HepG2 (cell line): ENCODE measurements at regions not wholly inside any gene's neighbourhood (a gene's known extent, or its start where the extent isn't known, plus 50 kb on each side); places are given as distances from the start of the nearest gene placed in this dataset.

Experiments
- ATAC-seq: fragments of 200-7000 bp; cut with Tn5 transposase; 3 replicates; pipeline ENCODE4 v1.9.1; 2020; ENCODE audit warnings: mild to moderate bottlenecking, moderate library complexity
- BruUV-seq: library from RNA; stranded (reverse); fragments of 400-500 nt; replicated peaks from 2 replicates; lab custom pipeline; 2021; lab: Mats Ljungman, UMichigan
- CTCF ChIA-PET: fragments of 300-600 bp; formaldehyde crosslinking; extraction: SDS; loops from one replicate; lab custom pipeline; 2021; ENCODE audit warnings: low total read pairs, inconsistent platforms, low intra/inter-chr PET ratio; lab: Yijun Ruan, JAX
- POLR2A ChIA-PET: fragments of 350-600 bp; sonication (Branson Sonifier 250); formaldehyde crosslinking; loops from one replicate; lab custom pipeline; 2020; ENCODE audit warnings: antibody characterized with exemption, inconsistent platforms; lab: Yijun Ruan, JAX
- DNase-seq: peaks from one replicate; pipeline ENCODE4 v3.0.0-alpha.2; 2015; ENCODE audit warnings: low spot score
- FAIRE-seq: peaks from 3 replicates; lab custom pipeline; 2011; peaks lifted over from hg19 to GRCh38; lab: Jason Lieb, UNC
- H2AFZ ChIP-seq: one replicate; pipeline ENCODE4 v1.6.1; 2011; ENCODE audit warnings: low read length, inconsistent platforms
- H3K27ac ChIP-seq: fragments of 300-600 bp; 3 replicates; pipeline ENCODE4 v1.8.0; 2011; ENCODE audit warnings: mixed run types, mild to moderate bottlenecking, mixed read lengths, low read length, inconsistent platforms; ENCODE audit not compliant: insufficient read depth; ENCODE audit errors: extremely low read length
- H3K27me3 ChIP-seq, 2 experiments: fragments of 200-600 bp in 1 of 2; 2 replicates in 1 of 2; 3 replicates in 1 of 2; pipeline versions ENCODE4 v1.6.0 to v1.8.0; 2011; ENCODE audit warnings: low read length in 2 of 2, mild to moderate bottlenecking in 2 of 2, moderate library complexity in 2 of 2, inconsistent platforms in 1 of 2; ENCODE audit not compliant: insufficient read depth in 2 of 2, control insufficient read depth in 1 of 2
- H3K36me3 ChIP-seq, 2 experiments: fragments of 200-600 bp in 1 of 2; replicated peaks in 1 of 2; 2 replicates in 1 of 2; 3 replicates in 1 of 2; pipeline versions ENCODE4 v1.5.1 to v1.8.0; 2011; ENCODE audit warnings: low read length in 2 of 2, inconsistent platforms in 1 of 2; ENCODE audit not compliant: insufficient read depth in 2 of 2, control insufficient read depth in 1 of 2
- H3K4me1 ChIP-seq: 2 replicates; pipeline ENCODE4 v1.5.1; 2012; ENCODE audit warnings: low read length, inconsistent platforms; ENCODE audit not compliant: insufficient read depth
- H3K4me2 ChIP-seq: 2 replicates; pipeline ENCODE4 v1.6.0; 2011; ENCODE audit warnings: low read depth, low read length, inconsistent platforms
- H3K4me3 ChIP-seq, 3 experiments: fragments of 200-600 bp in 1 of 3; sonication (generic), shearing (Covaris generic) in 1 of 3; replicated peaks in 1 of 3; 2 replicates each; pipeline ENCODE4 v1.5.1; 2011 to 2016; ENCODE audit warnings: low read length in 3 of 3, inconsistent platforms in 2 of 3, low read depth in 2 of 3, mild to moderate bottlenecking in 2 of 3, control low read depth in 1 of 3, mixed read lengths in 1 of 3; ENCODE audit not compliant: insufficient read depth in 1 of 3
- H3K79me2 ChIP-seq: one replicate; pipeline ENCODE4 v1.6.1; 2011; ENCODE audit warnings: low read length, inconsistent platforms; ENCODE audit not compliant: insufficient read depth
- H3K9ac ChIP-seq: 2 replicates; pipeline ENCODE4 v1.6.0; 2011; ENCODE audit warnings: mild to moderate bottlenecking, low read depth, low read length, inconsistent platforms; ENCODE audit not compliant: insufficient read depth
- H3K9me3 ChIP-seq: 2 replicates; pipeline ENCODE4 v1.5.1; 2012; ENCODE audit warnings: mild to moderate bottlenecking, low read length
- H4K20me1 ChIP-seq: 2 replicates; pipeline ENCODE4 v1.6.0; 2011; ENCODE audit warnings: inconsistent platforms, mild to moderate bottlenecking, low read length, moderate library complexity; ENCODE audit not compliant: insufficient read depth
- MTF1 ChIP-seq: sonication (generic); formaldehyde crosslinking; IDR thresholded peaks from 2 replicates; pipeline ENCODE4 v1.5.0; 2020; ENCODE audit warnings: missing genetic modification reagents
- NFIC ChIP-seq: IDR thresholded peaks from 2 replicates; pipeline ENCODE4 v1.6.1; 2012; ENCODE audit warnings: mild to moderate bottlenecking, low read length, inconsistent platforms
- PAF1 ChIP-seq: IDR thresholded peaks from 2 replicates; pipeline ENCODE4 v1.6.1; 2016; ENCODE audit warnings: missing genetic modification reagents, missing compliant biosample characterization
- PHB2 ChIP-seq: fragments of 450-650 bp; IDR thresholded peaks from 2 replicates; pipeline ENCODE4 v1.6.1; 2018; ENCODE audit not compliant: partially characterized antibody
- ZBTB7A ChIP-seq: sonication (generic); formaldehyde crosslinking; IDR thresholded peaks from 2 replicates; pipeline ENCODE4 v1.8.0; 2022; ENCODE audit warnings: mild to moderate bottlenecking, missing genetic modification reagents
- ZNF235 ChIP-seq: sonication (generic); formaldehyde crosslinking; IDR thresholded peaks from 2 replicates; pipeline ENCODE4 v1.8.1; 2023; ENCODE audit warnings: mild to moderate bottlenecking, missing genetic modification reagents, borderline replicate concordance
- ZNF737 ChIP-seq: sonication (generic); formaldehyde crosslinking; IDR thresholded peaks from 2 replicates; pipeline ENCODE4 v1.5.0; 2020; ENCODE audit warnings: missing genetic modification reagents, mild to moderate bottlenecking, borderline replicate concordance
- WGBS: methylation state at CpG from one replicate; pipeline ENCODE4 v1.1.6; 2017; ENCODE audit warnings: low lambda C conversion rate; 5-methylcytosine and 5-hydroxymethylcytosine counted together
- in situ Hi-C: cut with HindIII; loops from 2 replicates; pipeline ENCODE4 v1.10.0; 2017; ENCODE audit warnings: low pct_unique_long_range_greater_than_20kb; ENCODE audit not compliant: extremely low pct_ligation_motif_present
- intact Hi-C: fragments of 100-400 bp; cut with micrococcal nuclease; formaldehyde crosslinking; loops from one replicate; pipeline ENCODE4 v1.10.0; 2022; ENCODE audit not compliant: unreplicated experiment
- TF ChIP-seq, protein P1 (sequence below): sonication (generic); formaldehyde crosslinking; IDR thresholded peaks from 2 replicates; pipeline ENCODE4 v1.4.0; 2020; ENCODE audit warnings: mild to moderate bottlenecking, low read depth, missing genetic modification reagents
- TF ChIP-seq, protein P2 (sequence below): IDR thresholded peaks from 2 replicates; pipeline ENCODE4 v1.6.1; 2012; ENCODE audit warnings: low read length, improper control_type of control experiment
- TF ChIP-seq, protein P3 (sequence below): sonication (generic); formaldehyde crosslinking; IDR thresholded peaks from 2 replicates; pipeline ENCODE4 v1.5.0; 2020; ENCODE audit warnings: missing genetic modification reagents, mild to moderate bottlenecking, borderline replicate concordance

DNA sequence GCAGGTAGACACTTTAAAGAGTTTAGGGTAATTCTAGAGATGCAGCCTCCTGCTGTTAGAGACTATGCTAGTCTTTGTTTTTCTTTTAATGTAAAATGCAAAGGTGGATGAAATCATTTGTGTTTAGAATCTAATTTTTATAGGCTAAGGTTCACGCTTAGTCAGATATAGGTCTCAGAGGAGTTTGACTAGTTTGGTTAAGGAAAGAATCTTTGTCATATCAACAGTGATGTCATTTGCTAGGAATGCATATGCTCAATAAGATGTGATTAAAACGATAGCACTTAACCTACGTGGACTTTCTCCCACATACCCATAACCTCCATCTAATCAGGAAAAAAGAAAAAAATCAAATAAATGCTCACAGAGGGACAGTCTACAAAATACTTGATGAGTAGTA lies 859.3 kb upstream of the ATXN7L3B start:
- POLR2A ChIA-PET, result no interaction called here
- FAIRE-seq, result no peak
- no peak overlapping the region for H3K27ac ChIP-seq
- ATAC-seq, result no peak
- no peak overlapping the region for H2AFZ ChIP-seq
- BruUV-seq, result no TSS peak
- H3K27me3 ChIP-seq, result no peaks in the 10 kb centered on the region
- in situ Hi-C loops (no loop called here), intact Hi-C loops (no loop called here)
- H4K20me1 ChIP-seq, result no peaks in the 10 kb centered on the region
- WGBS, result 16% methylated on average over 3 of the region's 3 CpGs
- H3K9me3 ChIP-seq, result peaks cover 43% of the 10 kb centered on the region
- H3K4me1 ChIP-seq, result no peaks in the 10 kb centered on the region
- DNase-seq, result no peak
- no peak overlapping the region for H3K9ac ChIP-seq
- H3K36me3 ChIP-seq, result no peaks in the 10 kb centered on the region
- H3K4me2 ChIP-seq, result no peak overlapping the region
- CTCF ChIA-PET, result no interaction called here
- no peaks in the 10 kb centered on the region for H3K79me2 ChIP-seq
- no peak overlapping the region for H3K4me3 ChIP-seq
- TF ChIP-seq ZNF737 (CRISPR knock-in tag), result no peak
- no peak for TF ChIP-seq PHB2
- no peak for TF ChIP-seq NFIC
- TF ChIP-seq ZBTB7A (CRISPR knock-in tag), result no peak
- no peak for TF ChIP-seq MTF1 (CRISPR knock-in tag)
- no peak for TF ChIP-seq ZNF235 (CRISPR knock-in tag)
- TF ChIP-seq, protein P1, sequence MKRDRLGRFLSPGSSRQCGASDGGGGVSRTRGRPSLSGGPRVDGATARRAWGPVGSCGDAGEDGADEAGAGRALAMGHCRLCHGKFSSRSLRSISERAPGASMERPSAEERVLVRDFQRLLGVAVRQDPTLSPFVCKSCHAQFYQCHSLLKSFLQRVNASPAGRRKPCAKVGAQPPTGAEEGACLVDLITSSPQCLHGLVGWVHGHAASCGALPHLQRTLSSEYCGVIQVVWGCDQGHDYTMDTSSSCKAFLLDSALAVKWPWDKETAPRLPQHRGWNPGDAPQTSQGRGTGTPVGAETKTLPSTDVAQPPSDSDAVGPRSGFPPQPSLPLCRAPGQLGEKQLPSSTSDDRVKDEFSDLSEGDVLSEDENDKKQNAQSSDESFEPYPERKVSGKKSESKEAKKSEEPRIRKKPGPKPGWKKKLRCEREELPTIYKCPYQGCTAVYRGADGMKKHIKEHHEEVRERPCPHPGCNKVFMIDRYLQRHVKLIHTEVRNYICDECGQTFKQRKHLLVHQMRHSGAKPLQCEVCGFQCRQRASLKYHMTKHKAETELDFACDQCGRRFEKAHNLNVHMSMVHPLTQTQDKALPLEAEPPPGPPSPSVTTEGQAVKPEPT (CRISPR knock-in tag), result no peak
- no peak for TF ChIP-seq PAF1 (CRISPR knock-in tag)
- TF ChIP-seq, protein P2, sequence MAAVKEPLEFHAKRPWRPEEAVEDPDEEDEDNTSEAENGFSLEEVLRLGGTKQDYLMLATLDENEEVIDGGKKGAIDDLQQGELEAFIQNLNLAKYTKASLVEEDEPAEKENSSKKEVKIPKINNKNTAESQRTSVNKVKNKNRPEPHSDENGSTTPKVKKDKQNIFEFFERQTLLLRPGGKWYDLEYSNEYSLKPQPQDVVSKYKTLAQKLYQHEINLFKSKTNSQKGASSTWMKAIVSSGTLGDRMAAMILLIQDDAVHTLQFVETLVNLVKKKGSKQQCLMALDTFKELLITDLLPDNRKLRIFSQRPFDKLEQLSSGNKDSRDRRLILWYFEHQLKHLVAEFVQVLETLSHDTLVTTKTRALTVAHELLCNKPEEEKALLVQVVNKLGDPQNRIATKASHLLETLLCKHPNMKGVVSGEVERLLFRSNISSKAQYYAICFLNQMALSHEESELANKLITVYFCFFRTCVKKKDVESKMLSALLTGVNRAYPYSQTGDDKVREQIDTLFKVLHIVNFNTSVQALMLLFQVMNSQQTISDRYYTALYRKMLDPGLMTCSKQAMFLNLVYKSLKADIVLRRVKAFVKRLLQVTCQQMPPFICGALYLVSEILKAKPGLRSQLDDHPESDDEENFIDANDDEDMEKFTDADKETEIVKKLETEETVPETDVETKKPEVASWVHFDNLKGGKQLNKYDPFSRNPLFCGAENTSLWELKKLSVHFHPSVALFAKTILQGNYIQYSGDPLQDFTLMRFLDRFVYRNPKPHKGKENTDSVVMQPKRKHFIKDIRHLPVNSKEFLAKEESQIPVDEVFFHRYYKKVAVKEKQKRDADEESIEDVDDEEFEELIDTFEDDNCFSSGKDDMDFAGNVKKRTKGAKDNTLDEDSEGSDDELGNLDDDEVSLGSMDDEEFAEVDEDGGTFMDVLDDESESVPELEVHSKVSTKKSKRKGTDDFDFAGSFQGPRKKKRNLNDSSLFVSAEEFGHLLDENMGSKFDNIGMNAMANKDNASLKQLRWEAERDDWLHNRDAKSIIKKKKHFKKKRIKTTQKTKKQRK, result no peak
- TF ChIP-seq, protein P3, sequence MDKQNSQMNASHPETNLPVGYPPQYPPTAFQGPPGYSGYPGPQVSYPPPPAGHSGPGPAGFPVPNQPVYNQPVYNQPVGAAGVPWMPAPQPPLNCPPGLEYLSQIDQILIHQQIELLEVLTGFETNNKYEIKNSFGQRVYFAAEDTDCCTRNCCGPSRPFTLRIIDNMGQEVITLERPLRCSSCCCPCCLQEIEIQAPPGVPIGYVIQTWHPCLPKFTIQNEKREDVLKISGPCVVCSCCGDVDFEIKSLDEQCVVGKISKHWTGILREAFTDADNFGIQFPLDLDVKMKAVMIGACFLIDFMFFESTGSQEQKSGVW (CRISPR knock-in tag), result no peak
